BJ (cell line): ENCODE measurements at regions not wholly inside any gene's neighbourhood (a gene's known extent, or its start where the extent isn't known, plus 50 kb on each side); places are given as distances from the start of the nearest gene placed in this dataset.

ENCODE experiments used
- CTCF ChIA-PET: fragments of 350-600 bp; formaldehyde crosslinking; extraction: SDS; loops from one replicate; lab custom pipeline; 2021; ENCODE audit warnings: antibody characterized with exemption, inconsistent platforms; lab: Yijun Ruan, JAX
- POLR2A ChIA-PET: fragments of 300-600 bp; sonication (Branson Sonifier 250); formaldehyde crosslinking; extraction: SDS; loops from one replicate; lab custom pipeline; 2021; ENCODE audit warnings: antibody characterized with exemption; lab: Charles Lee
- DNase-seq: peaks from one replicate; pipeline ENCODE4 v3.0.0-alpha.2; 2011; ENCODE audit warnings: low read depth
- H3K27me3 ChIP-seq: 2 replicates; pipeline ENCODE4 v1.6.0; 2011; ENCODE audit warnings: low read length; ENCODE audit not compliant: control insufficient read depth, insufficient read depth
- H3K36me3 ChIP-seq: 2 replicates; pipeline ENCODE4 v1.5.1; 2011; ENCODE audit warnings: low read length; ENCODE audit not compliant: control insufficient read depth, insufficient read depth
- H3K4me3 ChIP-seq: 2 replicates; pipeline ENCODE4 v1.5.1; 2011; ENCODE audit warnings: low read depth, mild to moderate bottlenecking, control low read depth, low read length
- TF ChIP-seq, protein P1 (sequence below): IDR thresholded peaks from 2 replicates; pipeline ENCODE4 v1.5.1; 2011; ENCODE audit warnings: low read depth, mild to moderate bottlenecking, control low read depth, inconsistent platforms, low read length, moderate library complexity; ENCODE audit not compliant: insufficient read depth

DNA sequence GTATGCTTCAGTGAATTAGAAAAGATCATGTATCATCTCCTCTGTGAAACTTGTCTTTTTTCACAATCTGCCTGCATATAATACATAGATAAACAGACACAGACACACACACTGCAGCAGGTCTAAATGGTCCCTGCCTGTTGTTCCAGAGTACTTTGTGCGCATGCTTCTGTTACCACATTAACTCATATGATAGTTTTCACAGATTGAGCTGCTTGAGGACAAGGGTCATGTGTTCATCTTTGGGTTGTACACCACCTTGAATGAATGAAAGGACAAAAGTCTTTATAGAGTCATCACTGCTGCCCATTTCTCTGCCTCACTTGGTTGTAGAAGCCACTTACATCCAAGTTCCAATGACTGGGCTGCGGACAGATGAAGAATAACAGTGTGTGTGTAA is 72.7 kb upstream of the GLS start:
- DNase-seq, result no peak
- Histone ChIP-seq H3K4me3 (no peak overlapping the region), H3K36me3 (no peaks in the 10 kb centered on the region), H3K27me3 (no peaks in the 10 kb centered on the region)
- ChIA-PET CTCF (interaction anchor here (0.7 to 1.2 kb wide), 2 partner anchors 12 to 43 kb away, joined by 3 read pairs; no protein-coding TSS in a partner anchor), POLR2A (no interaction called here)
- TF ChIP-seq, protein P1, sequence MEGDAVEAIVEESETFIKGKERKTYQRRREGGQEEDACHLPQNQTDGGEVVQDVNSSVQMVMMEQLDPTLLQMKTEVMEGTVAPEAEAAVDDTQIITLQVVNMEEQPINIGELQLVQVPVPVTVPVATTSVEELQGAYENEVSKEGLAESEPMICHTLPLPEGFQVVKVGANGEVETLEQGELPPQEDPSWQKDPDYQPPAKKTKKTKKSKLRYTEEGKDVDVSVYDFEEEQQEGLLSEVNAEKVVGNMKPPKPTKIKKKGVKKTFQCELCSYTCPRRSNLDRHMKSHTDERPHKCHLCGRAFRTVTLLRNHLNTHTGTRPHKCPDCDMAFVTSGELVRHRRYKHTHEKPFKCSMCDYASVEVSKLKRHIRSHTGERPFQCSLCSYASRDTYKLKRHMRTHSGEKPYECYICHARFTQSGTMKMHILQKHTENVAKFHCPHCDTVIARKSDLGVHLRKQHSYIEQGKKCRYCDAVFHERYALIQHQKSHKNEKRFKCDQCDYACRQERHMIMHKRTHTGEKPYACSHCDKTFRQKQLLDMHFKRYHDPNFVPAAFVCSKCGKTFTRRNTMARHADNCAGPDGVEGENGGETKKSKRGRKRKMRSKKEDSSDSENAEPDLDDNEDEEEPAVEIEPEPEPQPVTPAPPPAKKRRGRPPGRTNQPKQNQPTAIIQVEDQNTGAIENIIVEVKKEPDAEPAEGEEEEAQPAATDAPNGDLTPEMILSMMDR, result no peak

GRCh38 chr2:190809139-190809764 is 71.4 kb upstream of the GLS start:
- POLR2A ChIA-PET, result interaction anchor here (0.6 kb wide), 1 partner anchor 78 kb away, joined by 4 read pairs; no protein-coding TSS in a partner anchor
- Histone ChIP-seq H3K36me3 (no peaks in the 10 kb centered on the region), H3K27me3 (no peaks in the 10 kb centered on the region), H3K4me3 (no peak overlapping the region)
- CTCF ChIA-PET, result interaction anchor here (1.2 kb wide), 1 partner anchor 11 kb away, joined by 3 read pairs; no protein-coding TSS in a partner anchor
- TF ChIP-seq, protein P1, result no peak
- DNase-seq, result no peak

- ChIA-PET CTCF (no interaction called here), POLR2A (no interaction called here)
- no peaks in the 10 kb centered on the region for H3K36me3 ChIP-seq
- H3K4me3 ChIP-seq, result no peak overlapping the region
- H3K27me3 ChIP-seq, result no peaks in the 10 kb centered on the region
- DNase-seq, result no peak
- TF ChIP-seq, protein P1, result no peak
Observed at GRCh38 chr2:190809876-190810525, 70.6 kb upstream of the GLS start.

- H3K36me3 ChIP-seq, result no peaks in the 10 kb centered on the region
- no peak overlapping the region for H3K4me3 ChIP-seq
- TF ChIP-seq, protein P1, result no peak
- no peak for DNase-seq
- H3K27me3 ChIP-seq, result no peaks in the 10 kb centered on the region
- ChIA-PET POLR2A (no interaction called here), CTCF (interaction anchor here (0.6 kb wide), 1 partner anchor 63 kb away, joined by 3 read pairs; no protein-coding TSS in a partner anchor)
Observed at GRCh38 chr2:190810981-190811587, 69.5 kb upstream of the GLS start.

DNA sequence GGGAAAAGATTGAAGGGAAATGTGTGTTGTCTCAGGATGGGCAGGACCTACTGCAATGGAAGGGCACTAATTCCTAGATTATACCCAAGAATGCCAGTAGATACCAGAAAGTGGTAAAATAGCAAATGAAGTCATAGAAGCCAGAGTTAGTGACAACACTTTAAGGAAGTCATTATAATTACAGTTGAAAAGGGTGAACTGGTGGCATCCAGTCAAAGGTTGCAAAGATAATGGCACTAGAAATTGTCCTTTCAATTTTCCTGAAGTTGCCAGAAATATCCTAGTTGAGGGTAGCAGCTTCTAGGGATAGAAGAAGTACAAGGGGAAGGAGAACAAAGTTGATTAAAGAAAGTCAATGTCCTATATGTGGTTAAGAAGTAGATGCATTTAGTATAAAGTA is 68.8 kb upstream of the GLS start:
- CTCF ChIA-PET, result interaction anchor here (1.7 kb wide), 1 partner anchor 78 kb away, joined by 5 read pairs; no protein-coding TSS in a partner anchor
- POLR2A ChIA-PET, result no interaction called here
- no peak for DNase-seq

More for the DNA sequence above, 68.8 kb upstream of the GLS start:
- TF ChIP-seq, protein P1, result no peak
- no peaks in the 10 kb centered on the region for H3K27me3 ChIP-seq
- no peaks in the 10 kb centered on the region for H3K36me3 ChIP-seq
- no peak overlapping the region for H3K4me3 ChIP-seq
